Osteoblast (primary cell): ENCODE measurements at regions not wholly inside any gene's neighbourhood (a gene's known extent, or its start where the extent isn't known, plus 50 kb on each side); places are given as distances from the start of the nearest gene placed in this dataset.
"Not testable (repeated sequence)": the region's sequence is repeated elsewhere in the genome, so short reads cannot be mapped to it uniquely, and the experiment has no call there.

Experiments
- DNase-seq: peaks from one replicate; pipeline ENCODE4 v3.0.0; 2011; ENCODE audit warnings: low spot score, mixed read lengths; ENCODE audit not compliant: insufficient read length; ENCODE audit errors: missing footprints
- H2AFZ ChIP-seq: 2 replicates; pipeline ENCODE4 v1.6.0; 2011; ENCODE audit warnings: mild to moderate bottlenecking, low read length
- H3K27ac ChIP-seq: 2 replicates; pipeline ENCODE4 v1.5.1; 2011; ENCODE audit warnings: mild to moderate bottlenecking, low read depth, low read length, moderate library complexity
- H3K27me3 ChIP-seq: 2 replicates; pipeline ENCODE4 v1.6.0; 2012; ENCODE audit warnings: mild to moderate bottlenecking, control low read depth, inconsistent platforms, low read length, moderate library complexity; ENCODE audit not compliant: insufficient read depth
- H3K36me3 ChIP-seq: 2 replicates; pipeline ENCODE4 v1.5.1; 2011; ENCODE audit warnings: mild to moderate bottlenecking, low read length, control low read depth, moderate library complexity; ENCODE audit not compliant: insufficient read depth
- H3K4me1 ChIP-seq: 2 replicates; pipeline ENCODE4 v1.5.1; 2011; ENCODE audit warnings: mild to moderate bottlenecking, low read length, control low read depth, moderate library complexity; ENCODE audit not compliant: insufficient read depth
- H3K4me2 ChIP-seq: 2 replicates; pipeline ENCODE4 v1.6.0; 2011; ENCODE audit warnings: mild to moderate bottlenecking, low read length; ENCODE audit not compliant: insufficient read depth
- H3K4me3 ChIP-seq: fragments of 200-600 bp; sonication (generic); 3 replicates; pipeline ENCODE4 v1.5.1; 2012; ENCODE audit warnings: mild to moderate bottlenecking, low read length, inconsistent platforms; ENCODE audit not compliant: insufficient read depth
- H3K79me2 ChIP-seq: 2 replicates; pipeline ENCODE4 v1.6.0; 2012; ENCODE audit warnings: mild to moderate bottlenecking, low read length, control low read depth, inconsistent platforms; ENCODE audit not compliant: insufficient read depth
- H3K9me3 ChIP-seq: 2 replicates; pipeline ENCODE4 v1.5.1; 2011; ENCODE audit warnings: low read depth, low read length, control low read depth
- H4K20me1 ChIP-seq: 2 replicates; pipeline ENCODE4 v1.6.0; 2012; ENCODE audit warnings: mild to moderate bottlenecking, low read length, control low read depth; ENCODE audit not compliant: insufficient read depth
- TF ChIP-seq, protein P1 (sequence below): IDR thresholded peaks from 2 replicates; pipeline ENCODE4 v1.5.1; 2011; ENCODE audit warnings: mild to moderate bottlenecking, low read depth, low read length, moderate library complexity; ENCODE audit errors: extremely low read depth

GRCh38 chr5:158235159-158235547 lies 376.2 kb upstream of the CLINT1 start:
- H3K27ac ChIP-seq: no peak overlapping the region
- peaks cover 9% of the 10 kb centered on the region for H3K27me3 ChIP-seq
- TF ChIP-seq, protein P1, sequence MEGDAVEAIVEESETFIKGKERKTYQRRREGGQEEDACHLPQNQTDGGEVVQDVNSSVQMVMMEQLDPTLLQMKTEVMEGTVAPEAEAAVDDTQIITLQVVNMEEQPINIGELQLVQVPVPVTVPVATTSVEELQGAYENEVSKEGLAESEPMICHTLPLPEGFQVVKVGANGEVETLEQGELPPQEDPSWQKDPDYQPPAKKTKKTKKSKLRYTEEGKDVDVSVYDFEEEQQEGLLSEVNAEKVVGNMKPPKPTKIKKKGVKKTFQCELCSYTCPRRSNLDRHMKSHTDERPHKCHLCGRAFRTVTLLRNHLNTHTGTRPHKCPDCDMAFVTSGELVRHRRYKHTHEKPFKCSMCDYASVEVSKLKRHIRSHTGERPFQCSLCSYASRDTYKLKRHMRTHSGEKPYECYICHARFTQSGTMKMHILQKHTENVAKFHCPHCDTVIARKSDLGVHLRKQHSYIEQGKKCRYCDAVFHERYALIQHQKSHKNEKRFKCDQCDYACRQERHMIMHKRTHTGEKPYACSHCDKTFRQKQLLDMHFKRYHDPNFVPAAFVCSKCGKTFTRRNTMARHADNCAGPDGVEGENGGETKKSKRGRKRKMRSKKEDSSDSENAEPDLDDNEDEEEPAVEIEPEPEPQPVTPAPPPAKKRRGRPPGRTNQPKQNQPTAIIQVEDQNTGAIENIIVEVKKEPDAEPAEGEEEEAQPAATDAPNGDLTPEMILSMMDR: no peak
- H3K79me2 ChIP-seq: no peaks in the 10 kb centered on the region
- H3K36me3 ChIP-seq: no peaks in the 10 kb centered on the region
- DNase-seq: no peak
- H3K4me3 ChIP-seq: no peak overlapping the region
- no peak overlapping the region for H3K4me2 ChIP-seq
- no peaks in the 10 kb centered on the region for H4K20me1 ChIP-seq
- peaks cover 2% of the 10 kb centered on the region for H3K9me3 ChIP-seq
- H3K4me1 ChIP-seq: peaks cover 11% of the 10 kb centered on the region
- no peak overlapping the region for H2AFZ ChIP-seq

DNA sequence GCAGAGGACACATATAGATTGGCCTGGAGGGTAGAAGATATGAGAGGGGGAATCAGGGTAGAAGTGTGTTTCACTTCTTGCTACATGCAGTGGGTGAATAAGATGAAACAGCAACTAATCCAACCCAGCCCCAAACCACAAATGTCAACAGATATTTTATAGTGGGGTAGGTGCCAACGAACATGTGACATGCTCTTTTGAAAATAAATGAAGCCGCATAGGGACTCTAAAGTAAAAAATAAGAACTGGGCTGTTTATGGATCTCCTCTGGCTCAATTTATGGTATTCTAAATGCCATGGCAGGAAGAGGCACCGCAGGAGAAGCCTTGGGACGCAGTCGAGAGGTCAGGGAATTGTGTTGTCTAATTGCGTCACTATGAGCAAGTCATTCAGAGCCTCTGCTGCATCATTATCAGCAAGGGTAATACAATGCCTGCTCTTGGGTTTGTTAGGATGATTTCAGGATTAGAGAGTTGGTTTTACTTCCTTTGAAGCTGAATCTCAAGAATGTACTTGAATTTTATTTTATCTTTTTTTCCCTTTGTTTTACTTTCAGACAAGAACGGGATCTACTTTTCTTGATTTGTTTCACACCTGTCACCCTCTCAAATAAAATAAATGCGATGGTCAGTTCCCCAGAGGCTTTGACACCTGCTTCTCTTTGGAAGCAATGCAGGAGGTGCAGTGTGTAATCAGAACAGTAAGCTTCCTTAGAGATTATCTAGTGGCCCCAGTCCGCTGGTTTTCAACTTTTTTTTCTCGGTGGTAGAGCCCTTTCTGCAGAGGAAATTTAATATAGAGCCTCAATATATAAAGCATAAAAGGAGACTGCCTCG lies 375.6 kb upstream of the CLINT1 start:
- Histone ChIP-seq H4K20me1 (no peaks in the 10 kb centered on the region), H3K4me3 (no peak overlapping the region), H3K4me1 (peaks cover 11% of the 10 kb centered on the region), H3K27ac (no peak overlapping the region), H3K27me3 (peaks cover 8% of the 10 kb centered on the region), H3K79me2 (no peaks in the 10 kb centered on the region), H2AFZ (peak overlapping the region; percentile 4), H3K36me3 (no peaks in the 10 kb centered on the region), H3K4me2 (peak overlapping the region; percentile 37), H3K9me3 (peaks cover 2% of the 10 kb centered on the region)
- TF ChIP-seq, protein P1: no peak
- DNase-seq: peak; percentile 49

DNA sequence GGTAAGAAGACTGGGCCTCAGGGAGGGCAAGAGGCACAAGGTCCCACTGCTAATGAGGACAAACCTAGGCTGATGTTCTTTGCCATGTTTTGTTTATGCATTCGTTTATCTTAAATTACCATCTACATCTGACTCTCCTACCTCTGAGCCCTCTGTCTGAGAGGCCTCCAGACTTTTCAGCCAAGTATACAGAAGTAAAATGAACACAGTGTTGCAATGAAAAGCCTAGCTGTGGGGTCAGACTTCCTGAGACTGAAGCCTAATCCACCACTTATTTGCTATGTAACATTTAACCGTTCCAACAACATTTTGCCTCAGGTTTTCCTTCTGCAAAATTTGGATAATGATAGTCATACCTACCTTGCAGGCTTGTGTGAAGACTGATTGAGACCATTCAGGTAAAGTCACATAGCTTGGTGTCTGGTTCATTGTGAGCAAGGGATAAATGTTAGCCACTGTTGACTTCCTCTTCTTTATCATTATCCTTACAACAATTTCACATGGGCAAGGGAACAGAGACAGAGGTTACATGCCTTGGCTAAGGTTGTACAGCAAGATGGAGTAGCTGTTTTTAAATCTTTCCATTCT lies 374.9 kb upstream of the CLINT1 start:
- H3K9me3 ChIP-seq: no peaks in the 10 kb centered on the region

GRCh38 chr5:158227314-158227713 lies 368.4 kb upstream of the CLINT1 start:
- DNase-seq, H3K27me3 ChIP-seq, H3K27ac ChIP-seq, H3K9me3 ChIP-seq, H3K4me3 ChIP-seq, H3K4me2 ChIP-seq, H3K79me2 ChIP-seq, H3K36me3 ChIP-seq, H3K4me1 ChIP-seq, H2AFZ ChIP-seq, H4K20me1 ChIP-seq: not testable (repeated sequence)

More for the DNA sequence above, 374.9 kb upstream of the CLINT1 start:
- peaks cover 11% of the 10 kb centered on the region for H3K4me1 ChIP-seq
- peaks cover 4% of the 10 kb centered on the region for H3K27me3 ChIP-seq
- peak overlapping the region; percentile 37 for H3K4me2 ChIP-seq
- no peaks in the 10 kb centered on the region for H3K36me3 ChIP-seq
- no peak overlapping the region for H3K27ac ChIP-seq
- H3K4me3 ChIP-seq: no peak overlapping the region
- DNase-seq: peak; percentile 11
- H3K79me2 ChIP-seq: no peaks in the 10 kb centered on the region
- H2AFZ ChIP-seq: peak overlapping the region; percentile 4
- TF ChIP-seq, protein P1: no peak
- no peaks in the 10 kb centered on the region for H4K20me1 ChIP-seq
